ENCODE measurements at regions not wholly inside any gene's neighbourhood (a gene's known extent, or its start where the extent isn't known, plus 50 kb on each side); places are given as distances from the start of the nearest gene placed in this dataset.
"Not testable (repeated sequence)": the region's sequence is repeated elsewhere in the genome, so short reads cannot be mapped to it uniquely, and the experiment has no call there.

DNA sequence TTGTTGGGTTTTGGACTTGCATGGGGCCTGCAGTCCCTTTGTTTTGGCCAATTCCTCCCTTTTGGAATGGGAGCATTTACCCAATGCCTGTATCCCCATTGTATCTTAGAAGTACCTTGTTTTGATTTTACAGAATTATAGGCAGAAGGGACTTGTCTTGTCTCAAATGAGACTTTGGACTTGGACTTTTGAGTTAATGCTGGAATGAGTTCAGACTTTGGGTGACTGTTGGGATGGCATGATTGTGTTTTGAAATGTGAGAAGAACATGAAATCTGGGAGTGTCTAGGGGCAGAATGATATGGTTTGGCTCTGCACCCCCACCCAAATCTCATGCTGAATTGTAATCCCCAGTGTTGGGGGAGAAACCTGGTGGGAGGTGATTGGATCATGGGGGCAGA lies 76.8 kb upstream of the MKI67 start:
- Histone ChIP-seq H3K36me3 (replicated peaks; ENCODE audit: insufficient read depth, low read depth) (no peaks in the 10 kb centered on the region), H3K4me3 (no peak overlapping the region), H4K20me1 (ENCODE audit: insufficient read depth, poor library complexity, severe bottlenecking) (no peaks in the 10 kb centered on the region), H3K9me3 (ENCODE audit: low read depth) (no peaks in the 10 kb centered on the region), H3K4me1 (ENCODE audit: insufficient read depth) (no peaks in the 10 kb centered on the region), H3K9me2 (replicated peaks; ENCODE audit: insufficient read depth) (no peaks in the 10 kb centered on the region), H2AFZ (no peak overlapping the region), H3K4me2 (no peak overlapping the region), H3K27ac (no peak overlapping the region), H3K27me3 (peaks cover 4% of the 10 kb centered on the region), H3K79me2 (no peaks in the 10 kb centered on the region)
- DNase-seq (ENCODE audit: low spot score) = no peak
- TF ChIP-seq, protein P1, sequence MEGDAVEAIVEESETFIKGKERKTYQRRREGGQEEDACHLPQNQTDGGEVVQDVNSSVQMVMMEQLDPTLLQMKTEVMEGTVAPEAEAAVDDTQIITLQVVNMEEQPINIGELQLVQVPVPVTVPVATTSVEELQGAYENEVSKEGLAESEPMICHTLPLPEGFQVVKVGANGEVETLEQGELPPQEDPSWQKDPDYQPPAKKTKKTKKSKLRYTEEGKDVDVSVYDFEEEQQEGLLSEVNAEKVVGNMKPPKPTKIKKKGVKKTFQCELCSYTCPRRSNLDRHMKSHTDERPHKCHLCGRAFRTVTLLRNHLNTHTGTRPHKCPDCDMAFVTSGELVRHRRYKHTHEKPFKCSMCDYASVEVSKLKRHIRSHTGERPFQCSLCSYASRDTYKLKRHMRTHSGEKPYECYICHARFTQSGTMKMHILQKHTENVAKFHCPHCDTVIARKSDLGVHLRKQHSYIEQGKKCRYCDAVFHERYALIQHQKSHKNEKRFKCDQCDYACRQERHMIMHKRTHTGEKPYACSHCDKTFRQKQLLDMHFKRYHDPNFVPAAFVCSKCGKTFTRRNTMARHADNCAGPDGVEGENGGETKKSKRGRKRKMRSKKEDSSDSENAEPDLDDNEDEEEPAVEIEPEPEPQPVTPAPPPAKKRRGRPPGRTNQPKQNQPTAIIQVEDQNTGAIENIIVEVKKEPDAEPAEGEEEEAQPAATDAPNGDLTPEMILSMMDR (IDR thresholded peaks at IDR 0.05; ENCODE audit: poor library complexity) = no peak
- TF ChIP-seq EZH2 (IDR thresholded peaks at IDR 0.05; ENCODE audit: borderline replicate concordance) = no peak
- TF ChIP-seq EZH2phosphoT487 (IDR thresholded peaks at IDR 0.05; ENCODE audit: low read depth, severe bottlenecking, unreplicated experiment) = no peak

GRCh38 chr10:128205591-128205990 lies 79.4 kb upstream of the MKI67 start:
- H4K20me1 ChIP-seq (ENCODE audit: insufficient read depth, poor library complexity, severe bottlenecking); H3K36me3 ChIP-seq (replicated peaks; ENCODE audit: insufficient read depth, low read depth); H3K4me3 ChIP-seq; DNase-seq (ENCODE audit: low spot score); H2AFZ ChIP-seq; H3K9me3 ChIP-seq (ENCODE audit: low read depth); H3K27ac ChIP-seq; H3K27me3 ChIP-seq; H3K9me2 ChIP-seq (replicated peaks; ENCODE audit: insufficient read depth); H3K4me1 ChIP-seq (ENCODE audit: insufficient read depth); H3K4me2 ChIP-seq; H3K79me2 ChIP-seq: not testable (repeated sequence)
- WGBS (ENCODE audit: low lambda C conversion rate, missing lambda C conversion rate) = 71% methylated on average over 3 of the region's 3 CpGs

DNA sequence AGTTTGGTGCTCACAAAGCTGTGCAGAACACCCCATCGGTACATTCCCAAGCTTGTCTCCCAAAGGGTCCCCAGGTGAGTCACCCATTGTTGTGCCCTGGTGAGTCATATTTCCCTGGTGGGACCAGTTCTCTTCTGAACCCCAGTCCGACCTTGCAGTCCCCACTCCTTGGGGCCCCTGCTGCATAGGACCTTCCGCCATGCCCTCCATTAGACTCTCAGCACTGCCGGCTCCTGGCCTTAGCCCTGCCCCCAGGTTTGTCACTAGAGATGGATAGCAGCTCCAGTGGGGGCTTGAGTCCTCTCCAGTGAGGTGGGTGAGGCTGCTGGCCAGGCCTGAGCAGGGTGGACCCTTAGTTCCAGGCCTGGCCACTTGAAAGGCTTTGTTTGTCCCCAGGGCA lies 80.5 kb upstream of the MKI67 start:
- Histone ChIP-seq H4K20me1 (ENCODE audit: insufficient read depth, poor library complexity, severe bottlenecking) (no peaks in the 10 kb centered on the region), H3K36me3 (replicated peaks; ENCODE audit: insufficient read depth, low read depth) (no peaks in the 10 kb centered on the region), H3K9me3 (ENCODE audit: low read depth) (no peaks in the 10 kb centered on the region), H2AFZ (no peak overlapping the region), H3K4me1 (ENCODE audit: insufficient read depth) (no peaks in the 10 kb centered on the region), H3K4me3 (no peak overlapping the region), H3K27me3 (no peaks in the 10 kb centered on the region), H3K4me2 (no peak overlapping the region), H3K79me2 (no peaks in the 10 kb centered on the region), H3K27ac (no peak overlapping the region), H3K9me2 (replicated peaks; ENCODE audit: insufficient read depth) (no peaks in the 10 kb centered on the region)
- no peak for DNase-seq (ENCODE audit: low spot score)
- TF ChIP-seq EZH2 (IDR thresholded peaks at IDR 0.05; ENCODE audit: borderline replicate concordance) = no peak
- no peak for TF ChIP-seq EZH2phosphoT487 (IDR thresholded peaks at IDR 0.05; ENCODE audit: low read depth, severe bottlenecking, unreplicated experiment)
- TF ChIP-seq, protein P1 (IDR thresholded peaks at IDR 0.05; ENCODE audit: poor library complexity) = no peak
- 95% methylated on average over 4 of the region's 4 CpGs for WGBS (ENCODE audit: low lambda C conversion rate, missing lambda C conversion rate)

- H3K27me3 ChIP-seq = no peaks in the 10 kb centered on the region
- no peaks in the 10 kb centered on the region for H4K20me1 ChIP-seq (ENCODE audit: insufficient read depth, poor library complexity, severe bottlenecking)
- no peak overlapping the region for H3K27ac ChIP-seq
- no peaks in the 10 kb centered on the region for H3K9me3 ChIP-seq (ENCODE audit: low read depth)
- TF ChIP-seq EZH2 (IDR thresholded peaks at IDR 0.05; ENCODE audit: borderline replicate concordance) (no peak), EZH2phosphoT487 (IDR thresholded peaks at IDR 0.05; ENCODE audit: low read depth, severe bottlenecking, unreplicated experiment) (no peak)
- TF ChIP-seq, protein P1 (IDR thresholded peaks at IDR 0.05; ENCODE audit: poor library complexity) = no peak
- no peaks in the 10 kb centered on the region for H3K36me3 ChIP-seq (replicated peaks; ENCODE audit: insufficient read depth, low read depth)
- no peak for DNase-seq (ENCODE audit: low spot score)
- no peak overlapping the region for H3K4me3 ChIP-seq
- H3K4me1 ChIP-seq (ENCODE audit: insufficient read depth) = no peaks in the 10 kb centered on the region
- H3K79me2 ChIP-seq = no peaks in the 10 kb centered on the region
- H3K4me2 ChIP-seq = peak overlapping the region; percentile 94
- H3K9me2 ChIP-seq (replicated peaks; ENCODE audit: insufficient read depth) = no peaks in the 10 kb centered on the region
- H2AFZ ChIP-seq = no peak overlapping the region
- WGBS (ENCODE audit: low lambda C conversion rate, missing lambda C conversion rate) = 93% methylated on average over 13 of the region's 13 CpGs
Measured at GRCh38 chr10:128209862-128210214, 83.6 kb upstream of the MKI67 start.
